ENCODE measurements at regions not wholly inside any gene's neighbourhood (a gene's known extent, or its start where the extent isn't known, plus 50 kb on each side); places are given as distances from the start of the nearest gene placed in this dataset.
A peak's percentile ranks its signal among the peaks of the same experiment; 100 is the strongest.

- no peak for TF ChIP-seq POLR2AphosphoS5 (IDR thresholded peaks at IDR 0.05)
- no peak for TF ChIP-seq POLR2A (IDR thresholded peaks at IDR 0.05)
- TF ChIP-seq, protein P1, sequence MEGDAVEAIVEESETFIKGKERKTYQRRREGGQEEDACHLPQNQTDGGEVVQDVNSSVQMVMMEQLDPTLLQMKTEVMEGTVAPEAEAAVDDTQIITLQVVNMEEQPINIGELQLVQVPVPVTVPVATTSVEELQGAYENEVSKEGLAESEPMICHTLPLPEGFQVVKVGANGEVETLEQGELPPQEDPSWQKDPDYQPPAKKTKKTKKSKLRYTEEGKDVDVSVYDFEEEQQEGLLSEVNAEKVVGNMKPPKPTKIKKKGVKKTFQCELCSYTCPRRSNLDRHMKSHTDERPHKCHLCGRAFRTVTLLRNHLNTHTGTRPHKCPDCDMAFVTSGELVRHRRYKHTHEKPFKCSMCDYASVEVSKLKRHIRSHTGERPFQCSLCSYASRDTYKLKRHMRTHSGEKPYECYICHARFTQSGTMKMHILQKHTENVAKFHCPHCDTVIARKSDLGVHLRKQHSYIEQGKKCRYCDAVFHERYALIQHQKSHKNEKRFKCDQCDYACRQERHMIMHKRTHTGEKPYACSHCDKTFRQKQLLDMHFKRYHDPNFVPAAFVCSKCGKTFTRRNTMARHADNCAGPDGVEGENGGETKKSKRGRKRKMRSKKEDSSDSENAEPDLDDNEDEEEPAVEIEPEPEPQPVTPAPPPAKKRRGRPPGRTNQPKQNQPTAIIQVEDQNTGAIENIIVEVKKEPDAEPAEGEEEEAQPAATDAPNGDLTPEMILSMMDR (IDR thresholded peaks at IDR 0.05), result no peak
- no peaks in the 10 kb centered on the region for H3K4me1 ChIP-seq
- no peaks in the 10 kb centered on the region for H3K36me3 ChIP-seq
- no peak for DNase-seq (ENCODE audit: low spot score in 2 of 2)
- H3K9me3 ChIP-seq, result no peaks in the 10 kb centered on the region
- no peak overlapping the region for H3K27ac ChIP-seq
- H3K27me3 ChIP-seq, result no peaks in the 10 kb centered on the region
- no peak overlapping the region for H3K4me3 ChIP-seq
- intact Hi-C loops (cut with DNase I; ENCODE audit: low total_unique reads), result no loop called here
Observed at GRCh38 chr5:17432569-17432968, 65.5 kb upstream of the TAF11L2 start.

DNA sequence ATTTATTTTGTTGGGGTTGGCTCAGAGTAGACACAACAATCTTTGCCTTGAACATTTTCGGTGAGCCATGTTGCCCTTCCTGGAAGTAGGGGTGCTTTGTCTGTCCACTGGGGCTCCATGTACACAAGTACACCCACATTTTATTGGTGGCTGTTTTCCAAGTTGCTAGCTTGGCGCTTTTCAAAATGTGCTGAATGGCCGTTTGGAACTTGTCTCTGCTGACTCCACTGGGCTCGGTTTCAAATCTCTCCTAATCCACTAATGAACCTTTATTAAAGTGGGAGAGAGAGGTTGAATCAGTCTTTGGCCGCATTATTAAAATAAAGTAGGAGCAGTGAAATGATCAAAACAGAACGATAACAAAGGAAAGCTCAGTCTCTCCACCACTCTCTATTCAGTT lies 64.6 kb upstream of the TAF11L2 start:
- H3K4me1 ChIP-seq, result no peaks in the 10 kb centered on the region
- H3K9me3 ChIP-seq, result no peaks in the 10 kb centered on the region

DNA sequence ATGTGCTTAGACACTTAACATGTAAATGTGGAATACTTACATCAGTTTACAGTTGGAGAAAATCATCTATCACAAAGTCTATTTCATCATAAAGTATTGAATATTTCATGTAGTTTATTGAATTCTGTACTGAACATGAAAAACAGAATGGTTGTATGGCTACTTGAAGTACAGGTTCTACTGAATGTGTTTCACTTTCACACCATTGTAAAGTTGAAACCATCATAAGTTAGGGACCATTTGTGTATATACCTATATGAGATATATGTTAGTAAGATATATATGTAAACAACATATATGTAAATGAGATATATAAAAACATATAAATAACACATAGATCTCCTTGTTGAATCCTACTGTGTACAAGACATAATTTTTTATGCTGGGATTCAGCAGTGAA lies 63.0 kb upstream of the TAF11L2 start:
- peaks cover 0 to 4% of the 10 kb centered on the region in 2 donors for H3K9me3 ChIP-seq
- H3K27ac ChIP-seq, result no peak overlapping the region
- TF ChIP-seq POLR2AphosphoS5 (IDR thresholded peaks at IDR 0.05) (no peak), POLR2A (IDR thresholded peaks at IDR 0.05) (no peak)
- TF ChIP-seq, protein P1 (IDR thresholded peaks at IDR 0.05), result no peak
- no peak overlapping the region for H3K4me3 ChIP-seq
- H3K27me3 ChIP-seq, result no peaks in the 10 kb centered on the region
- intact Hi-C loops (cut with DNase I; ENCODE audit: low total_unique reads), result no loop called here
- DNase-seq (ENCODE audit: low spot score in 2 of 2), result no peak
- H3K36me3 ChIP-seq, result no peaks in the 10 kb centered on the region
- H3K4me1 ChIP-seq, result no peaks in the 10 kb centered on the region

More for the DNA sequence above, 64.6 kb upstream of the TAF11L2 start:
- TF ChIP-seq POLR2A (IDR thresholded peaks at IDR 0.05) (no peak), POLR2AphosphoS5 (IDR thresholded peaks at IDR 0.05) (no peak)
- TF ChIP-seq, protein P1 (IDR thresholded peaks at IDR 0.05), result no peak
- H3K4me3 ChIP-seq, result no peak overlapping the region
- no peak overlapping the region for H3K27ac ChIP-seq
- intact Hi-C loops (cut with DNase I; ENCODE audit: low total_unique reads), result no loop called here
- no peaks in the 10 kb centered on the region for H3K27me3 ChIP-seq
- H3K36me3 ChIP-seq, result no peaks in the 10 kb centered on the region
- DNase-seq (ENCODE audit: low spot score in 2 of 2), result no peak

DNA sequence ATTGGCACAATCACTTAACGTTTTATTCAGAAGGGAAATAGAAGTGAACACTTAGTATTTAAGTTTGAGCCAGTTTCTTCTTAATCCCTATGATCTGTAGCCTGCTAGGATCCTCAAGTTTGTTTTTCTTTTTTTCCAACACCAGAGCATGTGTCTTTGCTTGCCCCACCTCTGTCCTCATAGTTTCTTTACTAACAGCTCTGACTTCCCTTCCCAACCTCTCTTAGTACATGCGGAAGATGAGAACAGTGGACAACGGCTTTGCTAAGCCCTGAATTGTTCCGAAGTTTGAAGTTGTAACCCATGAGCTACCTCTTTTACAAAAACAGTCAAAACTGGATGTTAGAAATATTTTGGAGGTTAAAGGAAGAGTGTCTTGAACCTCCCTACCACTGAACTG lies 61.7 kb upstream of the TAF11L2 start:
- peaks cover 7 to 11% of the 10 kb centered on the region in 2 donors for H3K9me3 ChIP-seq
- H3K27ac ChIP-seq, result no peak overlapping the region
- no peaks in the 10 kb centered on the region for H3K4me1 ChIP-seq
- TF ChIP-seq, protein P1 (IDR thresholded peaks at IDR 0.05), result no peak
- no peak for TF ChIP-seq POLR2A (IDR thresholded peaks at IDR 0.05)
- no peak for TF ChIP-seq POLR2AphosphoS5 (IDR thresholded peaks at IDR 0.05)
- no peaks in the 10 kb centered on the region for H3K27me3 ChIP-seq
- intact Hi-C loops (cut with DNase I; ENCODE audit: low total_unique reads), result no loop called here
- no peak for DNase-seq (ENCODE audit: low spot score in 2 of 2)
- H3K4me3 ChIP-seq, result peak overlapping the region in 1 of 3 donors; percentile 14
- H3K36me3 ChIP-seq, result no peaks in the 10 kb centered on the region

DNA sequence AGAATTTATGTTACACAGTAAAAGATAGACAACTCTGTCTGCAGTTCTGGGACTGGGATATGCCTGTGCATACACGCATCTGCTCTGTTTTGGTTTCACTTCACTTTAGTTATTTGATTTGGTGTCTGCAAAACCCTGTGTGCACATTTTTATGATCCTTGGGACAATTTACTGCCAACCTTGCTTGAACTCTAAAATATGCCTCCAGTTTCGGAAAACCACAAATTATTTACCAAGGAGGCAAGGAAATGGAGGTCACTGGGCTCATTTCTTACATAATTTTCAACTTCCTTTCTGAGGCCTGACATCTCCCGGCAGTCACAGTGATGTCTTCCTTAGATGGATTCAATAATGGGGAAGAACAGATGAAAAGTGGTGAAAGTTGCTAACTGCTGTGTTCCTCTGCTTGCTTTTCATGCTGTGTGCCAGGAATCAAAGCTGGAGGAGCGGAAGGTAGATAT lies 61.2 kb upstream of the TAF11L2 start:
- Histone ChIP-seq H3K27ac (no peak overlapping the region), H3K4me1 (no peaks in the 10 kb centered on the region), H3K36me3 (no peaks in the 10 kb centered on the region), H3K27me3 (no peaks in the 10 kb centered on the region), H3K4me3 (peak overlapping the region in 1 of 3 donors; percentile 14), H3K9me3 (peaks cover 7 to 11% of the 10 kb centered on the region in 2 donors)
- intact Hi-C loops (cut with DNase I; ENCODE audit: low total_unique reads), result no loop called here
- DNase-seq (ENCODE audit: low spot score in 2 of 2), result no peak
- TF ChIP-seq, protein P1 (IDR thresholded peaks at IDR 0.05), result no peak
- TF ChIP-seq POLR2AphosphoS5 (IDR thresholded peaks at IDR 0.05) (no peak), POLR2A (IDR thresholded peaks at IDR 0.05) (no peak)

Measured in breast epithelium (tissue), 4 donors.